ENCODE measurements at regions not wholly inside any gene's neighbourhood (a gene's known extent, or its start where the extent isn't known, plus 50 kb on each side); places are given as distances from the start of the nearest gene placed in this dataset.

- no peak for DNase-seq
These were observed 322.8 kb downstream of the UACA start for GRCh38 chr15:70440416-70441138.

DNA sequence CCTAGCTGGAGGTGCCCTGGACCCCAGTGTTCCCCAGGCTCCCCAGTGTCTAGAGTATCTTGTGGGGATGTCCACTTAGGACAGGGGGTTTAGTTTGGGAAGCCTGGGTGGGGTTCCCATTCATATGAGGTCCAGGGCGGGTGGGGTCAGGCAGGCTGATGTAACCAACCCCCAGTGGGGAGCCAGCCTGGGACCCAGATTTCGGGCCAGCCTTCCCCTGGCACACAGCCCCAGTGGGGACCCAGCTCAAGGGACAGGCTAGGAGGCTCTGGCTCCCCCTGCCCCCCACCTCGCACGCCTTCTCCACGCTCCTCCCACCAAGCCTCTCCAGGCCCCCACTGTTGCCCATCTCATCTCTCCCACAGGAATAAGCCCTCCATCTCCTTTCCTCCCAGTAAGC, 323.5 kb downstream of the UACA start:
- no peak for DNase-seq

DNA sequence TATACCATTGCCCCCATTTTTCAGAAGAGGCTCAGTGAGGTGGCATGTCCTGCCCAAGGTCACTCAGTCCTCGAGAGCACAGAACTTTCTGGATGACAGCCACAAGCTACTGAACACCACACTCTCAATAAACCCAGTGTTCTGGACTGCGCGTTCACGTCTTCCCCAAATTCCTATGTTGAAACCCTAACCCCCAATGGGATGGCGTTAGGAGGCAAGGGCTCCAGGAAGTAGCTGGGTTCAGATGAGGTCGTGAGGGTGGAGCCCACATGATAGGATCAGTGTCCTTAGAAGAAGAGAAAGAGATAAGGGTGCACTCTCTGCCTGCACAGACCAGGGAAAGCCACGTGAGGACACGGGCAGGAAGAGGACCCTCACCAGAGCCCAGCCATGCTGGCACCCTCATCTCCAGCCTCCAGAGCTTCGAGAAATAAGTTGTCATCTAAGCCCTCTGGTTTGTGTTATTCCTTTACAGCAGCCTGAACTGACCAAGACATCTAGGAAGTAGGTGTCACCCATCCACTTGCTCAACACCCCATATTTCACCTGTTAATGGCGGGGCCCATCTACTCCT, 324.0 kb downstream of the UACA start:
- DNase-seq: no peak

DNA sequence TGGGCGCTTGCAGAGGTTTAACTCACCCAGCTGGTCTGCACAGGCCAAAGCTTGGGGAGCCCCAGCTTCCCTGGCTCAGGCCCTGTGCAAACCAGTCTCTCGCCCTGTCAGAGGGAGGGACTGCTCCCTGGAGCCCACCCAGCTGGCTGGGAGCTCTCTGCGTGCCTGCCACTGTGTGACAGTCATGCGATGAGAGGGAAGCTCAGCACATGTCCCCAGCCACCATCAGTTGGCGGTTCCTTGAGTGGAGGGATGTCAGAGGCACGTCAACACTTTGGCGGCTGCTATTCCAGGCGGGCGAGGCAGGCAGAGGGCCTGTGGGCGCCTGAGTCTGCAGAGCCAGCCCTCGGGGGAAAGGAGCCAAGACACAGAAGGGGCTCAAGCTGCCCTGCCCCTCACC, 324.6 kb downstream of the UACA start:
- no peak for DNase-seq

- no peak for DNase-seq
These were observed 325.4 kb downstream of the UACA start for GRCh38 chr15:70437882-70438451.

DNA sequence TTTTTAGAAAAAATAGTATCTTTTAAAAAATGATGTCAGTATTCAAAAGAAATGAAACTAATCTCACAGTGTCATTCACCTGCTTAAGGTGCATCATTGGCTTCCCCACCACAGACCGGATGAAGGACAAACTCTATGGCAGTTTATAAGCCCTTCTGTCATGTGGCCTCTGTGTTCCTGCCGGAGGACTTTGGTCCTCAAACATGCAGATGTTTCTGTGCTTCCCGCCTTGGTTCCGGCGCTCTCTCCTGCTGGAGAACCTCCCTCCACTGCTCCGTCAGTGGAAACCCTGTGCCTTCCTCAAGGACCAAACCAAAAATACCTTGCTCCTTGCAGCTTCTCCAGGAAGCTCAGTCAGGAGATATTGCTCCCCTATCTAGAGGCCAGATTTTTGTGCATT, 326.3 kb downstream of the UACA start:
- no peak for DNase-seq

- no peak for DNase-seq
These were observed 326.9 kb downstream of the UACA start for GRCh38 chr15:70436428-70436827.

DNA sequence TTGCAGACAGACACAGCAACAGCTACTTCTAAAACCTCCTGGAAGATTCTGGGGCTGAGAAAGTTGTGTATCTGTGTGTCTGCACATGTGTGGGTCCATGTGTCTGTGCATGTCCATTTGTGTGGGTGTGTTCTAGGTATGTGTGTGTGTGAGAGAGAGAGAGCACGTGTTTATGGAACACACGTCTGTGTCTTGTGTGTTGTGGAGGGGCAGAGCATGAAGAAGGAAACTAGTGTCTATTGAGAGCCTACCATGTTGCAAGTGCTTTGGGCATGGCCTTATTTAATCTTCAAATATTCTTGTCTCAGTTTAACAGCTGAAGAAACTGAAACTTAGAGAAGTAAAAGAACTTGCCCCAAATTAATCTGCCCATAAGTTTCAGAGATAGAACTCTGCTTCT, 327.5 kb downstream of the UACA start:
- no peak for DNase-seq

DNA sequence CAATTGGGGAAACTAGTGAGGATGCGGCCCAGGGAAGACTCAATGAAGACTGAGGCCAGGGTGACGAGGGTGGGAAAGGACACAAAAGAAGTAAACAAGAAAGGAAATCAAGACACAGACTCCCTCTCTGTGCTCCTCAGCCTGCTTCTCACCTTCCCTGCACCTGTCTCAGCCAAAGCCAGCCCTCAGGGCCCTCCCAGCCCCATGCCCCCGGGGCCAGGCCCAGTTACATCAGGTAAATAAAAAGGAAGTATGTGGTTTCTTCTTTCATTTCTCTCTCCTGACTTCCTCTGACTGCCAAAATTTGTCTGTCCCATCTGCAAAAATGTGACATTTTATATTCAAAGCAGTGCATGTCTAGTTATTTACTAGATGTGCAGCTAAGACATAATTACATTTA, 328.0 kb downstream of the UACA start:
- no peak for DNase-seq

- no peak for DNase-seq
These were observed 329.6 kb downstream of the UACA start for GRCh38 chr15:70433586-70434324.

- no peak for DNase-seq
These were observed 330.3 kb downstream of the UACA start for GRCh38 chr15:70432924-70433495.

DNA sequence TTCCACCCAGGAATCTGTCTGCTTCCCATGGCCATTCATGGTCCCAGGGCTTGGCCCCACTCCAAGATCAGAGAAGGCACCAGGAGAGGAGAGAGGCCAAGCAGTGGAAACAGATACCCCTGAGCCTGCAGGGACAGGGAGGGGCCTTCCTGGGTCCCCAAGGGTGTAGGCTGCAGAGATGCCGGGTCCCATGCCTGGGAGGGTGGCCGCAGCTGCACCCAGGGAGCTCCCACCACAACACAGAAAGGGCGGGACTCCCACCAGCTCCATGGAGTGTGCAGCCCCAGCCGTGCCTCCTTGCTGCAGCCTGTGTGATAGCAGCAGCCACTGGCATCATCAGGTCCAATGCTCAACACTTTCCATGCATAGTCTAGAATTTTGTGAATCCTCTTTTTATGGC, 331.5 kb downstream of the UACA start:
- no peak for DNase-seq

DNA sequence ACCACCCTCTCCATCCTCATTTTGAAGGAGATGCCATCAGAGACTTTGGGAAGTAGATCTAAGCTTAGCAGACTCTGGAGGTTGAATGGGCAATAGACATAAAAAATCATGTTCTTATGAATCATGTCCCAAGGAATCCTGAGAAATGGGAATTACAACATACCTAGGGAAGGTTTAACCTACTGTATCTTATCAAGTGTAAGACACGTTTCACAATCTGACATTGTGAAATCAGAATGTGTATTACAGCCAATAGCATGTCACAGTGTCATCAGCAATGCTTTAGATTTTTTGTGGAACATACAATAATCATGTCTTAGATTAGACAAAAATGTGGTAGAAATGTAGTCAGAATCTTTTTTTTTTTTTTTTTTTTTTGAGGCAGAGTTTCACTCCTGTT, 332.4 kb upstream of the TLE3 start:
- DNase-seq: no peak

DNA sequence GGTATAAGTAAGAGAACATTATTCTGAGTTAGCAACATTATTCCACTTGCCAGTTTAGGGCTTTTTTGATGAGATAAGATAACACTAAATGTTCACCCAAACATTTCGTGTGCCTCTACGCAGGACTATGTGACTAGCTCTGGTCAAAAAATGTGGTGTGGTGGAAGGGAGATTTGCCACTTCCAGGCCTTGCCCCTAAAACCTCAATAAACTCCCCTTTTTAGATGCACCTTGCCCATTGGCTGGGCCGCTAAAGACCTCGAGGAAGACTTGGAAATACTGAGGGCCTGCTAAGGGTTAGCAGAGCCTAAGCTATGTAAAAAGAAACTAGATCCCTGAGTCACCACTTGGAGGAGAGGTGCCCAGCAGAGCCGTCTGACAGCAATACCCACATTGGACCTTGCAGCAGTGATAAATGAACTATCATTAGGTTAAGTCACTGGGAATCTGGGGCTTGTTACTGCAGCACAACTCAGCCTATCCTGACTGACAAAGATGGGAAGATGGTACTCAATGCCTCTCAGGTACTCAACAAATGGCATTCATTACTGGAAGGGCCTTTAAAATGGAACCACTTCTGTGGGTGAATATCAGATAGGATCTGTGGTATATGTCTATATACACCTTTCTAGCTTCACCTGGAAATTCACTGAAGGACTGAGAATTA, 331.5 kb upstream of the TLE3 start:
- DNase-seq: no peak

- DNase-seq: no peak
These were observed 330.6 kb upstream of the TLE3 start for GRCh38 chr15:70428211-70428822.

- DNase-seq: no peak
These were observed 329.7 kb upstream of the TLE3 start for GRCh38 chr15:70427167-70428120.

- no peak for DNase-seq
These were observed 328.5 kb upstream of the TLE3 start for GRCh38 chr15:70426096-70426821.

DNA sequence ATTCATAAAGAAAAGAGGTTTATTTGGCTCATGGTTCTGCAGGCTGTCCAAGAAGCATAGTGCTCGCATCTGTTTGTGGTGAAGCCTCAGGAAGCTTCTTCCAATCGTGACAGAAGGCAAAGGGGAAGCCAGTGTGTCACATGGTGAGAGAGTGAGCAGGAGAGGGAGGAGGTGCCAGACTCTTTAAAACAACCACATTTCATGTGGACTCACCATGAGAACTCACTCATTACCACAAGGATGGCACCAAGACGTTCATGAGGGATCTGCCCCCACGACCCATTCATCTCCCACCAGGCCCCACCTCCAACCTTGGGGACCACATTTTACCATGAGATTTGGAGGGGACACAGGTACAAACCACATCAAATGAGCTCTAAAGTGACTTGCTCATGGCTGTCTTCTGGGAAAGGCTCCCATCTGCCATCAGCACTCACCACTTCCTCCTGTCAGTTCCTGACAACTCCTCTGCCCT, 327.3 kb upstream of the TLE3 start:
- DNase-seq: no peak

DNA sequence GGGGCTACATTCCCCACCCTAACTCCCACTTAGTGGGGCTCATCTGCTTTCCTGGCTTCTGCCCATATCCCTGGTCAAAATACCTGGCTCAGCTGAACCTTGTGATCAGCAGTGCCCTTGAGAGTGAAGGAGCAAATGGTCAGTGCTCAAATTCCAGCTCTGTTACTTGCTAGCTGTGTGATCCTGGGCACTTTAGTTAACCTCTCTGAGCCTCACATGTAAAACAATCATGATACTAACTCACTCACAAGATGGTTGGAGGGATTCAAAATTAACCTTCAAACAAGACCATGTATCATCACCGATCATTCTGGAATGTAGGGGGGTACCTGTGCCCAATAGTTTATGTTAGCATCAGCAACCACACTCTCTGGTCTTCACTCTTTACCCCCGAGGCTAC, 325.6 kb upstream of the TLE3 start:
- no peak for DNase-seq

DNA sequence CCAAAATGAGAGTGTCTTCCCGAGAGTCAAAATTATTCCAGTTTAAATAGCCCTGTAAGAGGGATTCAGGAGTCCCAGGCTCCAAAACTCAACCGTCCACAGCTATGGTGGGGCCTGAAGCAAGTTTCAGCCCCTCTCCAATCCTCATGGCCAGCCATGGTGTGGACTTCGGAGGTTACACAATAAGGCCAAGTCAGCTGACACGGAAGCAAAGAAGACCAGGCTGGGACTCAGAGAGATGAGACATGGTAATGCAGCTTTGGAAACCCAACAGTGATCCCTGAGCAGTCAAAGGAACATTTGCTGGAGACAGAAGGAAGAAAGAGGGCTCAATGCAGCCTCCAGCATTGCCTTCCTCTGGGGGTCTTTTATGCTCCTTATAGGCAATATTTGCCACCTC, 324.6 kb upstream of the TLE3 start:
- no peak for DNase-seq

All from bone marrow (tissue), 2 donors.